ENCODE measurements at regions not wholly inside any gene's neighbourhood (a gene's known extent, or its start where the extent isn't known, plus 50 kb on each side); places are given as distances from the start of the nearest gene placed in this dataset.

GRCh38 chr3:10583798-10584708 lies 78.7 kb upstream of the ATP2B2 start:
- no peak for DNase-seq (ENCODE audit: low read depth)
- H3K27me3 ChIP-seq (ENCODE audit: control insufficient read depth, insufficient read depth, low read length): peaks cover 6% of the 10 kb centered on the region
- no peak for TF ChIP-seq CTCF (IDR thresholded peaks at IDR 0.05; ENCODE audit: insufficient read depth, low read length, poor library complexity, severe bottlenecking)
- no peaks in the 10 kb centered on the region for H3K36me3 ChIP-seq (ENCODE audit: control insufficient read depth, insufficient read depth, low read length)
- no peak overlapping the region for H3K4me3 ChIP-seq (ENCODE audit: low read depth, low read length)

- H3K4me3 ChIP-seq (ENCODE audit: low read depth, low read length): no peak overlapping the region
- peaks cover 6% of the 10 kb centered on the region for H3K27me3 ChIP-seq (ENCODE audit: control insufficient read depth, insufficient read depth, low read length)
- H3K36me3 ChIP-seq (ENCODE audit: control insufficient read depth, insufficient read depth, low read length): no peaks in the 10 kb centered on the region
- TF ChIP-seq CTCF (IDR thresholded peaks at IDR 0.05; ENCODE audit: insufficient read depth, low read length, poor library complexity, severe bottlenecking): no peak
- DNase-seq (ENCODE audit: low read depth): no peak
These were observed 80.6 kb upstream of the ATP2B2 start for GRCh38 chr3:10585945-10586344.

- no peaks in the 10 kb centered on the region for H3K36me3 ChIP-seq (ENCODE audit: control insufficient read depth, insufficient read depth, low read length)
- DNase-seq (ENCODE audit: low read depth): no peak
- TF ChIP-seq CTCF (IDR thresholded peaks at IDR 0.05; ENCODE audit: insufficient read depth, low read length, poor library complexity, severe bottlenecking): no peak
- H3K4me3 ChIP-seq (ENCODE audit: low read depth, low read length): no peak overlapping the region
- H3K27me3 ChIP-seq (ENCODE audit: control insufficient read depth, insufficient read depth, low read length): no peaks in the 10 kb centered on the region
These were observed 89.5 kb upstream of the ATP2B2 start for GRCh38 chr3:10594915-10595314.

GRCh38 chr3:10596746-10597448 lies 91.5 kb upstream of the ATP2B2 start:
- no peaks in the 10 kb centered on the region for H3K27me3 ChIP-seq (ENCODE audit: control insufficient read depth, insufficient read depth, low read length)
- H3K4me3 ChIP-seq (ENCODE audit: low read depth, low read length): no peak overlapping the region
- DNase-seq (ENCODE audit: low read depth): no peak
- no peaks in the 10 kb centered on the region for H3K36me3 ChIP-seq (ENCODE audit: control insufficient read depth, insufficient read depth, low read length)
- no peak for TF ChIP-seq CTCF (IDR thresholded peaks at IDR 0.05; ENCODE audit: insufficient read depth, low read length, poor library complexity, severe bottlenecking)

GRCh38 chr3:10597733-10598132 lies 92.3 kb upstream of the ATP2B2 start:
- DNase-seq (ENCODE audit: low read depth): no peak
- Histone ChIP-seq H3K36me3 (ENCODE audit: control insufficient read depth, insufficient read depth, low read length) (no peaks in the 10 kb centered on the region), H3K27me3 (ENCODE audit: control insufficient read depth, insufficient read depth, low read length) (no peaks in the 10 kb centered on the region), H3K4me3 (ENCODE audit: low read depth, low read length) (no peak overlapping the region)
- no peak for TF ChIP-seq CTCF (IDR thresholded peaks at IDR 0.05; ENCODE audit: insufficient read depth, low read length, poor library complexity, severe bottlenecking)
